HL-60 (cell line): ENCODE measurements at regions not wholly inside any gene's neighbourhood (a gene's known extent, or its start where the extent isn't known, plus 50 kb on each side); places are given as distances from the start of the nearest gene placed in this dataset.

Experiments used
- DNase-seq, 2 experiments: peaks; one replicate each; pipeline ENCODE4 v3.0.0-alpha.2; 2010 to 2020; ENCODE audit warnings: low read depth in 1 of 2, low spot score in 1 of 2
- H3K27ac ChIP-seq: fragments of 250-450 bp; sonication (Bioruptor Pico); replicated peaks from 2 replicates; pipeline ENCODE4 v1.5.1; 2020; ENCODE audit warnings: mild to moderate bottlenecking, moderate library complexity
- H3K27me3 ChIP-seq: fragments of 250-450 bp; sonication (Bioruptor Pico); 2 replicates; pipeline ENCODE4 v1.5.1; 2021; ENCODE audit warnings: mild to moderate bottlenecking, moderate library complexity; ENCODE audit not compliant: insufficient read depth, poor library complexity, severe bottlenecking
- H3K4me3 ChIP-seq: replicated peaks from 2 replicates; pipeline ENCODE4 v1.5.1; 2011; ENCODE audit warnings: mild to moderate bottlenecking, control low read depth, low read length; ENCODE audit not compliant: insufficient read depth
- GABPA ChIP-seq: IDR thresholded peaks from 2 replicates; pipeline ENCODE4 v1.6.1; 2012; ENCODE audit warnings: low read depth
- POLR2AphosphoS5 ChIP-seq: IDR thresholded peaks from 2 replicates; pipeline ENCODE4 v1.6.1; 2012; ENCODE audit warnings: low read depth
- REST ChIP-seq: IDR thresholded peaks from 2 replicates; pipeline ENCODE4 v1.6.1; 2012; ENCODE audit warnings: low read depth; ENCODE audit not compliant: insufficient replicate concordance
- SPI1 ChIP-seq: IDR thresholded peaks from 2 replicates; pipeline ENCODE4 v1.6.1; 2012; ENCODE audit warnings: low read depth, mild to moderate bottlenecking, borderline replicate concordance
- TF ChIP-seq, protein P1 (sequence below): IDR thresholded peaks from one replicate; pipeline ENCODE4 v1.5.1; 2011; ENCODE audit warnings: low read length, control low read depth, inconsistent platforms; ENCODE audit not compliant: insufficient read depth

DNA sequence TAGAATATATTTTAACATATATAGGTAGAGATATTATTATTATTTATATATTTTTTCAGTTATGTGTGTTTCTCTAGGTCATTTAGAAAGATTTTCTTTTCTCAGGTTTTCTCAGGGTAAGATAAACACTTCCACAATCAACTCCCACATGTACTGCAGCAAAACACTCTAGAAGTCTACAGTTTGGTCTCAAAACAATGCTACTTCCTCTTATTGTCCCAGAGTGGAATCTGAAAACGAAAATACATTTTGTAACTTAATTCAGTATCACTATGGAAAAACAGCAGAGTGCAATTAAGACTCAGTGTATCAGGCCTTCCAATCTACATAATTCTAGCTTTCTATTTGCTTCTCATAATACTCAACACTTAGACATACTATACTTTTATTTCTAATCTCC is 190.1 kb upstream of the SLC35G4 start:
- DNase-seq = no peak
- H3K4me3 ChIP-seq = no peak overlapping the region
- H3K27ac ChIP-seq = no peak overlapping the region
- no peaks in the 10 kb centered on the region for H3K27me3 ChIP-seq
- TF ChIP-seq REST (no peak), SPI1 (peak; percentile 37; the same call in 1 of the 2 replicates), GABPA (no peak), POLR2AphosphoS5 (no peak)
- TF ChIP-seq, protein P1, sequence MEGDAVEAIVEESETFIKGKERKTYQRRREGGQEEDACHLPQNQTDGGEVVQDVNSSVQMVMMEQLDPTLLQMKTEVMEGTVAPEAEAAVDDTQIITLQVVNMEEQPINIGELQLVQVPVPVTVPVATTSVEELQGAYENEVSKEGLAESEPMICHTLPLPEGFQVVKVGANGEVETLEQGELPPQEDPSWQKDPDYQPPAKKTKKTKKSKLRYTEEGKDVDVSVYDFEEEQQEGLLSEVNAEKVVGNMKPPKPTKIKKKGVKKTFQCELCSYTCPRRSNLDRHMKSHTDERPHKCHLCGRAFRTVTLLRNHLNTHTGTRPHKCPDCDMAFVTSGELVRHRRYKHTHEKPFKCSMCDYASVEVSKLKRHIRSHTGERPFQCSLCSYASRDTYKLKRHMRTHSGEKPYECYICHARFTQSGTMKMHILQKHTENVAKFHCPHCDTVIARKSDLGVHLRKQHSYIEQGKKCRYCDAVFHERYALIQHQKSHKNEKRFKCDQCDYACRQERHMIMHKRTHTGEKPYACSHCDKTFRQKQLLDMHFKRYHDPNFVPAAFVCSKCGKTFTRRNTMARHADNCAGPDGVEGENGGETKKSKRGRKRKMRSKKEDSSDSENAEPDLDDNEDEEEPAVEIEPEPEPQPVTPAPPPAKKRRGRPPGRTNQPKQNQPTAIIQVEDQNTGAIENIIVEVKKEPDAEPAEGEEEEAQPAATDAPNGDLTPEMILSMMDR = no peak

DNA sequence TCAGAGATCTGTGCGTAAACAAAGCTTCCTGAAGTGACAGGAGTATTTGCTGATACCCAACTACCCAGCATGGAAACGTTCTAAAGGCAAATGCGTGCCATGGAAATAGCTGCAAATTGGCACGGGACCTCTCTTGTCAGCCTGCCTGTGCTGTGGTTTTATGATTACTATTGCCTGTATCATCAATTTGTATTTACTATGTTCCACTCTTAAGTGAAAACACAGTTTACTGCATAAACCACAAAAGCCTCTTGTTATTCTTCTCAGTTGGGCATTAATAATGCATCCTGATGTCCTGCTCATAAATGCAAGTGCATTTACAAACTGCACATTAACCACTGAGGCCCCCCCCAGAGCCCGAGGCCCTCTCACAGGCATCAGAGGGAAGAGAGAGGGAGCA is 196.6 kb upstream of the SLC35G4 start:
- no peak for DNase-seq
- Histone ChIP-seq H3K4me3 (no peak overlapping the region), H3K27ac (no peak overlapping the region), H3K27me3 (no peaks in the 10 kb centered on the region)
- TF ChIP-seq, protein P1 = no peak
- TF ChIP-seq POLR2AphosphoS5 (no peak), SPI1 (no peak), REST (no peak), GABPA (no peak)

- Histone ChIP-seq H3K27ac (no peak overlapping the region), H3K4me3 (no peak overlapping the region), H3K27me3 (no peaks in the 10 kb centered on the region)
- DNase-seq = no peak
- TF ChIP-seq REST (no peak), POLR2AphosphoS5 (no peak), GABPA (no peak)
- TF ChIP-seq, protein P1 = no peak
Observed at GRCh38 chr18:11411048-11411447, 198.3 kb upstream of the SLC35G4 start.
